NK-92 treated with Interleukin-12 subunit alpha and Interleukin-12 subunit beta, amount 100 ng/mL, for 24 hours (cell line): ENCODE measurements at regions not wholly inside any gene's neighbourhood (a gene's known extent, or its start where the extent isn't known, plus 50 kb on each side); places are given as distances from the start of the nearest gene placed in this dataset.

ENCODE experiments used
- DNase-seq: peaks from one replicate; lab custom pipeline; 2025; lab: John Stamatoyannopoulos, UW

GRCh38 chr18:43879415-43879814 is 602.1 kb upstream of the SYT4 start:
- no peak for DNase-seq

GRCh38 chr18:43882358-43883055 is 605.2 kb upstream of the SYT4 start:
- no peak for DNase-seq

GRCh38 chr18:43883886-43884285 is 606.6 kb upstream of the SYT4 start:
- DNase-seq, result no peak

- DNase-seq, result no peak
Measured at GRCh38 chr18:43886341-43886740, 609.1 kb upstream of the SYT4 start.

GRCh38 chr18:43887491-43887890 is 610.2 kb upstream of the SYT4 start:
- DNase-seq, result no peak

- DNase-seq, result no peak
Measured at GRCh38 chr18:43888598-43888997, 611.3 kb upstream of the SYT4 start.

GRCh38 chr18:43893001-43893637 is 615.8 kb upstream of the SYT4 start:
- DNase-seq, result no peak

- DNase-seq, result no peak
Measured at GRCh38 chr18:43904209-43904837, 627.0 kb upstream of the SYT4 start.

GRCh38 chr18:43914018-43914417 is 636.7 kb upstream of the SYT4 start:
- DNase-seq, result no peak

GRCh38 chr18:43916984-43917383 is 639.7 kb upstream of the SYT4 start:
- no peak for DNase-seq

- DNase-seq, result no peak
Measured at GRCh38 chr18:43917520-43917919, 640.2 kb upstream of the SYT4 start.

GRCh38 chr18:43919551-43919950 is 642.3 kb upstream of the SYT4 start:
- no peak for DNase-seq

- DNase-seq, result no peak
Measured at GRCh38 chr18:43931439-43931838, 654.1 kb upstream of the SYT4 start.

GRCh38 chr18:43932140-43932539 is 654.9 kb upstream of the SYT4 start:
- DNase-seq, result no peak

GRCh38 chr18:43933177-43933576 is 655.9 kb upstream of the SYT4 start:
- no peak for DNase-seq

- no peak for DNase-seq
Measured at GRCh38 chr18:43934322-43934721, 657.0 kb upstream of the SYT4 start.

- DNase-seq, result no peak
Measured at GRCh38 chr18:43934781-43935471, 657.6 kb upstream of the SYT4 start.

- DNase-seq, result no peak
Measured at GRCh38 chr18:43936176-43936575, 658.9 kb upstream of the SYT4 start.

- DNase-seq, result no peak
Measured at GRCh38 chr18:43949291-43949690, 672.0 kb upstream of the SYT4 start.

- DNase-seq, result no peak
Measured at GRCh38 chr18:43950062-43950461, 672.8 kb upstream of the SYT4 start.

- no peak for DNase-seq
Measured at GRCh38 chr18:43952398-43952797, 675.1 kb upstream of the SYT4 start.

- no peak for DNase-seq
Measured at GRCh38 chr18:43961722-43962121, 684.4 kb upstream of the SYT4 start.

GRCh38 chr18:43964666-43965065 is 687.4 kb upstream of the SYT4 start:
- no peak for DNase-seq
